ENCODE measurements at regions not wholly inside any gene's neighbourhood (a gene's known extent, or its start where the extent isn't known, plus 50 kb on each side); places are given as distances from the start of the nearest gene placed in this dataset.
A peak's percentile ranks its signal among the peaks of the same experiment; 100 is the strongest.
"Not testable (repeated sequence)": the region's sequence is repeated elsewhere in the genome, so short reads cannot be mapped to it uniquely, and the experiment has no call there.

- in situ Hi-C loops (cut with MboI; ENCODE audit: low pct_unique_long_range_greater_than_20kb in 2 of 9, low sequenced_read_pairs in 9 of 9, unreplicated experiment in 9 of 9) = no loop called here
- H3K4me1 ChIP-seq (replicated peaks in 1 of 2) = peaks cover 23 to 30% of the 10 kb centered on the region in 2 donors
- no peak overlapping the region for H3K4me3 ChIP-seq
- no peak overlapping the region for H3K27ac ChIP-seq
- peak in 2 of 8 experiments; percentile 66 to 71 for ATAC-seq (replicated peaks in 6 of 8)
- 12 to 100% (median 80%) methylated on average over 1 to 8 of the region's 15 CpGs; no CpG with 5 or more reads in 1 of the 10 experiments for WGBS, 10 experiments
These were observed 61.5 kb downstream of the RPUSD4 start for GRCh38 chr11:126149759-126150625.

- Histone ChIP-seq H3K27ac (no peak overlapping the region), H3K4me3 (no peak overlapping the region), H3K4me1 (replicated peaks in 1 of 2) (peaks cover 10 to 15% of the 10 kb centered on the region in 2 donors)
- in situ Hi-C loops (cut with MboI; ENCODE audit: low pct_unique_long_range_greater_than_20kb in 2 of 9, low sequenced_read_pairs in 9 of 9, unreplicated experiment in 9 of 9) = no loop called here
- WGBS, 10 experiments = 75 to 94% (median 80%) methylated on average over 1 to 2 of the region's 2 CpGs; no CpG with 5 or more reads in 2 of the 10 experiments
- ATAC-seq (replicated peaks in 6 of 8) = no peak
These were observed 63.1 kb downstream of the RPUSD4 start for GRCh38 chr11:126148317-126148716.

- Histone ChIP-seq H3K4me1 (replicated peaks in 1 of 2) (peaks cover 10 to 14% of the 10 kb centered on the region in 2 donors), H3K4me3 (no peak overlapping the region), H3K27ac (peak overlapping the region in 1 of 2 donors; percentile 49)
- WGBS, 10 experiments = 80 to 100% methylated on average over 1 to 2 of the region's 12 CpGs; no CpG with 5 or more reads in 8 of the 10 experiments
- in situ Hi-C loops (cut with MboI; ENCODE audit: low pct_unique_long_range_greater_than_20kb in 2 of 9, low sequenced_read_pairs in 9 of 9, unreplicated experiment in 9 of 9) = no loop called here
- peak in 5 of 8 experiments; percentile 55 to 70 (median 64) for ATAC-seq (replicated peaks in 6 of 8)
These were observed 64.0 kb downstream of the RPUSD4 start for GRCh38 chr11:126147208-126148111.

- H3K4me1 ChIP-seq (replicated peaks in 1 of 2) = peaks cover 10 to 16% of the 10 kb centered on the region in 2 donors
- peak in 5 of 8 experiments; percentile 85 to 91 (median 91) for ATAC-seq (replicated peaks in 6 of 8)
- WGBS, 10 experiments = 0 to 89% (median 0%) methylated on average over 1 to 7 of the region's 23 CpGs; no CpG with 5 or more reads in 5 of the 10 experiments
- no peak overlapping the region for H3K4me3 ChIP-seq
- H3K27ac ChIP-seq = no peak overlapping the region
- in situ Hi-C loops (cut with MboI; ENCODE audit: low pct_unique_long_range_greater_than_20kb in 2 of 9, low sequenced_read_pairs in 9 of 9, unreplicated experiment in 9 of 9) = no loop called here
These were observed 64.8 kb downstream of the RPUSD4 start for GRCh38 chr11:126146454-126147192.

GRCh38 chr11:126145954-126146353 is 65.5 kb downstream of the RPUSD4 start:
- in situ Hi-C loops (cut with MboI; ENCODE audit: low pct_unique_long_range_greater_than_20kb in 2 of 9, low sequenced_read_pairs in 9 of 9, unreplicated experiment in 9 of 9) = no loop called here
- no peak overlapping the region for H3K4me3 ChIP-seq
- ATAC-seq (replicated peaks in 6 of 8) = no peak
- no peak overlapping the region for H3K27ac ChIP-seq
- H3K4me1 ChIP-seq (replicated peaks in 1 of 2) = peaks cover 13 to 22% of the 10 kb centered on the region in 2 donors
- WGBS, 10 experiments = 0 to 100% (median 41%) methylated on average over 1 to 7 of the region's 9 CpGs; no CpG with 5 or more reads in 7 of the 10 experiments

GRCh38 chr11:126143491-126143890 is 68.0 kb downstream of the RPUSD4 start:
- ATAC-seq (replicated peaks in 6 of 8); H3K4me3 ChIP-seq; H3K27ac ChIP-seq; in situ Hi-C loops (cut with MboI; ENCODE audit: low pct_unique_long_range_greater_than_20kb in 2 of 9, low sequenced_read_pairs in 9 of 9, unreplicated experiment in 9 of 9): not testable (repeated sequence)
- H3K4me1 ChIP-seq (replicated peaks in 1 of 2) = peaks cover 16 to 40% of the 10 kb centered on the region in 2 donors
- WGBS, 10 experiments = 83 to 100% methylated on average over 1 of the region's 2 CpGs; no CpG with 5 or more reads in 8 of the 10 experiments

GRCh38 chr11:126140926-126141280 is 70.5 kb downstream of the RPUSD4 start:
- in situ Hi-C loops (cut with MboI; ENCODE audit: low pct_unique_long_range_greater_than_20kb in 2 of 9, low sequenced_read_pairs in 9 of 9, unreplicated experiment in 9 of 9) = no loop called here
- peak; percentile 50 to 88 (median 81) for ATAC-seq (replicated peaks in 6 of 8)
- Histone ChIP-seq H3K27ac (no peak overlapping the region), H3K4me1 (replicated peaks in 1 of 2) (peaks cover 6 to 27% of the 10 kb centered on the region in 2 donors), H3K4me3 (no peak overlapping the region)
- WGBS, 10 experiments = 0 to 80% (median 20%) methylated on average over 1 to 7 of the region's 7 CpGs; no CpG with 5 or more reads in 1 of the 10 experiments

GRCh38 chr11:126140201-126140925 is 71.1 kb downstream of the RPUSD4 start:
- peak in 5 of 8 experiments; percentile 10 to 46 (median 41) for ATAC-seq (replicated peaks in 6 of 8)
- no peak overlapping the region for H3K4me3 ChIP-seq
- in situ Hi-C loops (cut with MboI; ENCODE audit: low pct_unique_long_range_greater_than_20kb in 2 of 9, low sequenced_read_pairs in 9 of 9, unreplicated experiment in 9 of 9) = no loop called here
- H3K4me1 ChIP-seq (replicated peaks in 1 of 2) = peaks cover 6 to 26% of the 10 kb centered on the region in 2 donors
- 0 to 83% (median 74%) methylated on average over 1 to 7 of the region's 9 CpGs; no CpG with 5 or more reads in 5 of the 10 experiments for WGBS, 10 experiments
- no peak overlapping the region for H3K27ac ChIP-seq

GRCh38 chr11:126139111-126140091 is 72.0 kb downstream of the RPUSD4 start:
- peak in 3 of 8 experiments; percentile 46 to 69 (median 47) for ATAC-seq (replicated peaks in 6 of 8)
- in situ Hi-C loops (cut with MboI; ENCODE audit: low pct_unique_long_range_greater_than_20kb in 2 of 9, low sequenced_read_pairs in 9 of 9, unreplicated experiment in 9 of 9) = no loop called here

GRCh38 chr11:126138636-126139035 is 72.8 kb downstream of the RPUSD4 start:
- 38 to 100% (median 88%) methylated on average over 2 to 7 of the region's 7 CpGs; no CpG with 5 or more reads in 4 of the 10 experiments for WGBS, 10 experiments
- no peak for ATAC-seq (replicated peaks in 6 of 8)
- Histone ChIP-seq H3K27ac (no peak overlapping the region), H3K4me3 (no peak overlapping the region), H3K4me1 (replicated peaks in 1 of 2) (peaks cover 6 to 33% of the 10 kb centered on the region in 2 donors)
- in situ Hi-C loops (cut with MboI; ENCODE audit: low pct_unique_long_range_greater_than_20kb in 2 of 9, low sequenced_read_pairs in 9 of 9, unreplicated experiment in 9 of 9) = no loop called here

More at GRCh38 chr11:126139111-126140091, 72.0 kb downstream of the RPUSD4 start:
- no peak overlapping the region for H3K4me3 ChIP-seq
- WGBS, 10 experiments = 7 to 90% (median 40%) methylated on average over 1 to 7 of the region's 13 CpGs; no CpG with 5 or more reads in 1 of the 10 experiments
- H3K27ac ChIP-seq = no peak overlapping the region
- peaks cover 6 to 26% of the 10 kb centered on the region in 2 donors for H3K4me1 ChIP-seq (replicated peaks in 1 of 2)

- WGBS, 10 experiments = 17 to 100% (median 84%) methylated on average over 1 to 3 of the region's 3 CpGs; no CpG with 5 or more reads in 4 of the 10 experiments
- H3K4me1 ChIP-seq (replicated peaks in 1 of 2) = peaks cover 6 to 34% of the 10 kb centered on the region in 2 donors
- no peak overlapping the region for H3K4me3 ChIP-seq
- in situ Hi-C loops (cut with MboI; ENCODE audit: low pct_unique_long_range_greater_than_20kb in 2 of 9, low sequenced_read_pairs in 9 of 9, unreplicated experiment in 9 of 9) = no loop called here
- H3K27ac ChIP-seq = no peak overlapping the region
- ATAC-seq (replicated peaks in 6 of 8) = no peak
These were observed 74.3 kb downstream of the RPUSD4 start for GRCh38 chr11:126137136-126137535.
